ENCODE measurements at regions not wholly inside any gene's neighbourhood (a gene's known extent, or its start where the extent isn't known, plus 50 kb on each side); places are given as distances from the start of the nearest gene placed in this dataset.

DNA sequence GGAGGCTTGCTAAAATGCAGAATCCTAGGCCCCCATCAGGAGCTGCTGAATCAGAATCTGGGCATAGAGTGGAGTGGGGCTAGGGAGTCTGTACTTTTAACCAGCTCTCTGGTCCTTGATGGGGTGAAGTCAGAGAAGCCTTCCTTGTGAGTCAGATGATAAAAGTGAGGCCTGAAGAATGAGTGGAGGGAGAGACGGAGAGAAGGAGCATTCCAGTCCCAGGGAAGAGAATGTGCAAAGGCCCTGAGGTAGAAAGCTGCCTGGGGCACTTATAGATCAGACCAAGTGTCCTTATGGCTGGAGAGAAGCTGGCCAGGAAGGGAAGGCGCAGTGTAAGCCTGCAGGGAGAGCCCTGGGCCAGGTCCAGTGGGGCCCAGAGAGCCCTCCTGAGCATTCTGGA, 235.1 kb upstream of the NLRP1 start:
- Histone ChIP-seq H3K4me1 (ENCODE audit: insufficient read depth, low read length) (peaks cover 5% of the 10 kb centered on the region), H2AFZ (ENCODE audit: low read depth, low read length) (no peak overlapping the region), H3K36me3 (ENCODE audit: insufficient read depth, low read length) (no peaks in the 10 kb centered on the region), H3K4me3 (ENCODE audit: insufficient read depth, low read depth, low read length) (no peak overlapping the region), H4K20me1 (ENCODE audit: insufficient read depth, low read length) (no peaks in the 10 kb centered on the region), H3K79me2 (ENCODE audit: insufficient read depth, low read length) (no peaks in the 10 kb centered on the region), H3K27me3 (ENCODE audit: insufficient read depth, low read length) (peaks cover 11% of the 10 kb centered on the region), H3K27ac (ENCODE audit: low read depth, low read length) (no peak overlapping the region), H3K9me3 (ENCODE audit: insufficient read depth, low read depth, low read length) (no peaks in the 10 kb centered on the region), H3K9ac (ENCODE audit: low read length) (no peak overlapping the region), H3K4me2 (ENCODE audit: low read length) (no peak overlapping the region)
- Mint-ChIP-seq H3K4me1 (ENCODE audit: low read depth, unreplicated experiment) (peaks cover 15% of the 10 kb centered on the region), H3K4me3 (ENCODE audit: unreplicated experiment) (no peak overlapping the region), H3K36me3 (ENCODE audit: low read depth, unreplicated experiment) (no peaks in the 10 kb centered on the region), H3K9me3 (ENCODE audit: unreplicated experiment) (peaks cover 3% of the 10 kb centered on the region), H3K27me3 (ENCODE audit: low read depth, unreplicated experiment) (peaks cover 10% of the 10 kb centered on the region), H3K27ac (ENCODE audit: unreplicated experiment) (no peak overlapping the region)
- no peak for FAIRE-seq
- TF ChIP-seq, protein P1, sequence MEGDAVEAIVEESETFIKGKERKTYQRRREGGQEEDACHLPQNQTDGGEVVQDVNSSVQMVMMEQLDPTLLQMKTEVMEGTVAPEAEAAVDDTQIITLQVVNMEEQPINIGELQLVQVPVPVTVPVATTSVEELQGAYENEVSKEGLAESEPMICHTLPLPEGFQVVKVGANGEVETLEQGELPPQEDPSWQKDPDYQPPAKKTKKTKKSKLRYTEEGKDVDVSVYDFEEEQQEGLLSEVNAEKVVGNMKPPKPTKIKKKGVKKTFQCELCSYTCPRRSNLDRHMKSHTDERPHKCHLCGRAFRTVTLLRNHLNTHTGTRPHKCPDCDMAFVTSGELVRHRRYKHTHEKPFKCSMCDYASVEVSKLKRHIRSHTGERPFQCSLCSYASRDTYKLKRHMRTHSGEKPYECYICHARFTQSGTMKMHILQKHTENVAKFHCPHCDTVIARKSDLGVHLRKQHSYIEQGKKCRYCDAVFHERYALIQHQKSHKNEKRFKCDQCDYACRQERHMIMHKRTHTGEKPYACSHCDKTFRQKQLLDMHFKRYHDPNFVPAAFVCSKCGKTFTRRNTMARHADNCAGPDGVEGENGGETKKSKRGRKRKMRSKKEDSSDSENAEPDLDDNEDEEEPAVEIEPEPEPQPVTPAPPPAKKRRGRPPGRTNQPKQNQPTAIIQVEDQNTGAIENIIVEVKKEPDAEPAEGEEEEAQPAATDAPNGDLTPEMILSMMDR (IDR thresholded peaks at IDR 0.05; ENCODE audit: insufficient read depth, low read depth, low read length) = no peak
- TF ChIP-seq EZH2 (IDR thresholded peaks at IDR 0.05; ENCODE audit: insufficient read depth, low read length) = no peak
- no peak for DNase-seq (ENCODE audit: low read depth)

DNA sequence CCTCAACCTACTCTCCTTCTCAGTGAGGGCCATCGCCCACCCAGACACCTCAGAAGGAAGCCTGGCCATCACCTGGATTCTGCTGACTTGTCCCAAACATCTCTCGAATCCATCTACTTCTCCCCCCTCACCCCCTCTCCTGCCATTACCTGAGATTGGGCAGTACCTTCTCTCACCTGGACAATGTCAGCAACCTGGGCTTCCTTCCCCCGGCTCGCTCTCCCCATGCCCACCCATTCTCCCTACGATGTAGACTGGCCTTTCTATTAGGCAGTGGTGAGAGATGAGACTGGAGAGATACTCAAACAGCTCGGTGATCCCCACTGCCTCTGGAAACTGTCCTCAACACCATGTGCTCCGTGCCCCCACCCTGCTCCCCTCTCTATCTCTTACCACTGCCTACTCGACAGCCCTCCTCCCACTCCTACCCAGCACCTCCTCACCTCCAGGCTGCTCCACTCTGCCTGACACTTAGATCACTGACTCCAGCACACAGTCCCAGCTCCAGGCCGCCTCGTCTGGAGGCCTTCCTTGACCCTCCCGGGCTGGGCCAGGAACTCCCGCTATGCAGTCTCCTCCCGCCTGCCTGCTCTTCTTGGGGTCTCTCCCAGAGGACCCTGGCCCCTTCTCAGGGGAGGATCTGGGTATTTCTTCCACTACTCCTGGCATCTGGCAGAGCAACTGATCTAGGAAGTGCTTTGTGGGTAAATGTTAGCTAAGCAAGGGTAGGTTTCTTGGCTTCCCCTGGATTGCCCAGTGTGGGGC, 235.8 kb upstream of the NLRP1 start:
- Histone ChIP-seq H3K9me3 (ENCODE audit: insufficient read depth, low read depth, low read length) (no peaks in the 10 kb centered on the region), H3K4me1 (ENCODE audit: insufficient read depth, low read length) (peaks cover 5% of the 10 kb centered on the region), H2AFZ (ENCODE audit: low read depth, low read length) (no peak overlapping the region), H4K20me1 (ENCODE audit: insufficient read depth, low read length) (no peaks in the 10 kb centered on the region), H3K9ac (ENCODE audit: low read length) (no peak overlapping the region), H3K36me3 (ENCODE audit: insufficient read depth, low read length) (no peaks in the 10 kb centered on the region), H3K27me3 (ENCODE audit: insufficient read depth, low read length) (peaks cover 11% of the 10 kb centered on the region), H3K4me2 (ENCODE audit: low read length) (no peak overlapping the region), H3K4me3 (ENCODE audit: insufficient read depth, low read depth, low read length) (no peak overlapping the region), H3K27ac (ENCODE audit: low read depth, low read length) (no peak overlapping the region), H3K79me2 (ENCODE audit: insufficient read depth, low read length) (no peaks in the 10 kb centered on the region)
- TF ChIP-seq, protein P1 (IDR thresholded peaks at IDR 0.05; ENCODE audit: insufficient read depth, low read depth, low read length) = no peak
- TF ChIP-seq EZH2 (IDR thresholded peaks at IDR 0.05; ENCODE audit: insufficient read depth, low read length) = no peak
- no peaks in the 10 kb centered on the region for H3K36me3 Mint-ChIP-seq (ENCODE audit: low read depth, unreplicated experiment)
- H3K4me1 Mint-ChIP-seq (ENCODE audit: low read depth, unreplicated experiment) = peaks cover 15% of the 10 kb centered on the region
- H3K9me3 Mint-ChIP-seq (ENCODE audit: unreplicated experiment) = peaks cover 3% of the 10 kb centered on the region
- DNase-seq (ENCODE audit: low read depth) (no peak), FAIRE-seq (no peak)
- H3K27me3 Mint-ChIP-seq (ENCODE audit: low read depth, unreplicated experiment) = peaks cover 10% of the 10 kb centered on the region
- no peak overlapping the region for H3K4me3 Mint-ChIP-seq (ENCODE audit: unreplicated experiment)
- peak overlapping the region; percentile 67 for H3K27ac Mint-ChIP-seq (ENCODE audit: unreplicated experiment)
